ENCODE measurements at regions not wholly inside any gene's neighbourhood (a gene's known extent, or its start where the extent isn't known, plus 50 kb on each side); places are given as distances from the start of the nearest gene placed in this dataset.

GRCh38 chr9:126132746-126133145 is 193.9 kb upstream of the MVB12B start:
- POLR2A ChIA-PET: no interaction called here

DNA sequence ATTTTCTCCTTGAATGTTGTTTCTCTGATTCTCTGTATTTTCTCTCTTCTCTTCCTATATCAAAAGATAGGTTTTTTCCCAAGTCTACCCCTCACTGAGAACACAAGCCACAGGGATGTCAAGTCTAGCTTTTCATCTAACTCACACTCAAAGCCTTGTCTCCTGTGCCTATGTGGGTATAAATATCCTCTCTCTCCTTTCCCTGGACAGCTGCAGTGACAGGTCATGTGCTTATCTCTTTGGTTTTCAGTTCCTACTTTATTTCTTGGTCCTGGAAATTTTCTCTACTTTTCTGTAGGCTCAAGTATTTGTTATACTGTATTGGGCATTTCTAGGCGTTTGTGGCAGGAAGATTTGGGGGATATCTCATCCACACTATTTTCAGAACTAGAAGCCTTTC is 182.4 kb upstream of the MVB12B start:
- Mint-ChIP-seq H3K9me3 (peaks cover 4% of the 10 kb centered on the region), H3K4me3 (no peak overlapping the region), H3K27ac (no peak overlapping the region), H3K27me3 (peaks cover 32% of the 10 kb centered on the region), H3K4me1 (ENCODE audit: low read depth) (peaks cover 4% of the 10 kb centered on the region), H3K36me3 (ENCODE audit: low read depth) (no peaks in the 10 kb centered on the region)
- DNase-seq: no peak
- no peaks in the 10 kb centered on the region for H3K36me3 ChIP-seq (ENCODE audit: insufficient read depth, low read length)
- no peak for ATAC-seq (ENCODE audit: poor library complexity)
- ChIA-PET CTCF (interaction anchor here (0.7 kb wide), 1 partner anchor 44 kb away, joined by 5 read pairs; no protein-coding TSS in a partner anchor), POLR2A (no interaction called here)
- H3K27ac ChIP-seq (ENCODE audit: low read depth in 1 of 2, low read length in 2 of 2): no peak overlapping the region
- peaks cover 5 to 7% of the 10 kb centered on the region in 2 experiments for H3K9me3 ChIP-seq (ENCODE audit: control insufficient read depth in 1 of 2, insufficient read depth in 1 of 2, low read length in 2 of 2)
- no peak overlapping the region for H3K4me3 ChIP-seq (ENCODE audit: low read length)
- H3K4me1 ChIP-seq (ENCODE audit: insufficient read depth, low read length): peaks cover 6% of the 10 kb centered on the region
- intact Hi-C loops (cut with DNase I, micrococcal nuclease): loop anchor here in 1 of 2 experiments (10.0 kb wide), 1 partner anchor 351 kb away; no protein-coding TSS in a partner anchor
- TF ChIP-seq, protein P1, sequence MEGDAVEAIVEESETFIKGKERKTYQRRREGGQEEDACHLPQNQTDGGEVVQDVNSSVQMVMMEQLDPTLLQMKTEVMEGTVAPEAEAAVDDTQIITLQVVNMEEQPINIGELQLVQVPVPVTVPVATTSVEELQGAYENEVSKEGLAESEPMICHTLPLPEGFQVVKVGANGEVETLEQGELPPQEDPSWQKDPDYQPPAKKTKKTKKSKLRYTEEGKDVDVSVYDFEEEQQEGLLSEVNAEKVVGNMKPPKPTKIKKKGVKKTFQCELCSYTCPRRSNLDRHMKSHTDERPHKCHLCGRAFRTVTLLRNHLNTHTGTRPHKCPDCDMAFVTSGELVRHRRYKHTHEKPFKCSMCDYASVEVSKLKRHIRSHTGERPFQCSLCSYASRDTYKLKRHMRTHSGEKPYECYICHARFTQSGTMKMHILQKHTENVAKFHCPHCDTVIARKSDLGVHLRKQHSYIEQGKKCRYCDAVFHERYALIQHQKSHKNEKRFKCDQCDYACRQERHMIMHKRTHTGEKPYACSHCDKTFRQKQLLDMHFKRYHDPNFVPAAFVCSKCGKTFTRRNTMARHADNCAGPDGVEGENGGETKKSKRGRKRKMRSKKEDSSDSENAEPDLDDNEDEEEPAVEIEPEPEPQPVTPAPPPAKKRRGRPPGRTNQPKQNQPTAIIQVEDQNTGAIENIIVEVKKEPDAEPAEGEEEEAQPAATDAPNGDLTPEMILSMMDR (IDR thresholded peaks at IDR 0.05): no peak
- peaks cover 15% of the 10 kb centered on the region in 2 experiments for H3K27me3 ChIP-seq (ENCODE audit: control insufficient read depth in 1 of 2, insufficient read depth in 2 of 2, low read length in 2 of 2)

More at GRCh38 chr9:126132746-126133145, 193.9 kb upstream of the MVB12B start:
- Mint-ChIP-seq H3K27me3 (peaks cover 50% of the 10 kb centered on the region), H3K4me1 (ENCODE audit: low read depth) (no peaks in the 10 kb centered on the region), H3K9me3 (peaks cover 4% of the 10 kb centered on the region), H3K27ac (no peak overlapping the region), H3K36me3 (ENCODE audit: low read depth) (no peaks in the 10 kb centered on the region), H3K4me3 (no peak overlapping the region)
- intact Hi-C loops (cut with DNase I, micrococcal nuclease): no loop called here
- TF ChIP-seq, protein P1 (IDR thresholded peaks at IDR 0.05): no peak
- no peak overlapping the region for H3K27ac ChIP-seq (ENCODE audit: low read depth in 1 of 2, low read length in 2 of 2)
- CTCF ChIA-PET: no interaction called here
- H3K4me1 ChIP-seq (ENCODE audit: insufficient read depth, low read length): no peaks in the 10 kb centered on the region
- peaks cover 4 to 20% of the 10 kb centered on the region in 2 experiments for H3K27me3 ChIP-seq (ENCODE audit: control insufficient read depth in 1 of 2, insufficient read depth in 2 of 2, low read length in 2 of 2)
- ATAC-seq (ENCODE audit: poor library complexity) (no peak), DNase-seq (no peak)
- H3K4me3 ChIP-seq (ENCODE audit: low read length): no peak overlapping the region
- peaks cover 4 to 7% of the 10 kb centered on the region in 2 experiments for H3K9me3 ChIP-seq (ENCODE audit: control insufficient read depth in 1 of 2, insufficient read depth in 1 of 2, low read length in 2 of 2)
- H3K36me3 ChIP-seq (ENCODE audit: insufficient read depth, low read length): no peaks in the 10 kb centered on the region

DNA sequence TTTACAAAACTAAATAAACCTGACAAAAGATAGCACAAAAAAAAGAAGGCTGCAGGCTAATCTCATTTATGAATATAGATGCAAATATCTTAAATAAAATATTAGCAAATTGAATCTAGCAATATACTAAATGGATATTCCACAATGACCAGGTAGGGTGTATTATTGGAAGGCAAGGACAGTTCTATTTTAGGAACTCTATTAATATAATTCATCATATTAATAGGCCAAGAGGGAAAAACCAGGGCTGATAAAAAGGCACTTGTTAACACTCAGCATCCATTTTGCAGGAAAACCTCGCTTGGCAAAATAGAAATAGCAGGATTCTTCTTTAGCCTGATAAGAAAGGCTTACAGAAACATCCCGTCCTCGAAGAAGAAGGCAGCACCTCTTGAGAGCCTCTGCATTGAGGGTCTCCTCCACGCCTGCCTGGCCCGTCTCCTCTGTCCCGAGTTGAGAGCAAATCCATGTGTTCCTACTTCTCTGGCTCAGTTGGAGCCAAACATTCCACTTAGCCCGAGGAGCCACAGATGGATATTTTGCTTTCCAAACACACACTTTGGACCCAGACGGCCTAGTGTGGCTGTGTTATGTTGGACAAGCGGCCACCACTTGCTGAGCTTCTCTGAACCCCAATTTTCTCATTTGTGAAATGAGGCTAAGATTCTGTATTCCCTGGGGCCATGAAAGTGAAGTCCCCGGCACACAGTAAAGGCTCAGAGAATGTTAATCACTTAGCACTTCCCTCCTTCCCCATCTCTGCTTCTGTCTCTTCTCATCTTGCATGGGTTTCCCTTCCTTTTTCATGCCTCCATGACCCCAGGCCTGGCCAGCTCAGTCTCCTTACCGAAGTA is 181.8 kb upstream of the MVB12B start:
- no peak for ATAC-seq (ENCODE audit: poor library complexity)
- Mint-ChIP-seq H3K4me3 (no peak overlapping the region), H3K27ac (no peak overlapping the region), H3K4me1 (ENCODE audit: low read depth) (peaks cover 4% of the 10 kb centered on the region), H3K36me3 (ENCODE audit: low read depth) (no peaks in the 10 kb centered on the region), H3K27me3 (peaks cover 32% of the 10 kb centered on the region), H3K9me3 (no peaks in the 10 kb centered on the region)
- Histone ChIP-seq H3K36me3 (ENCODE audit: insufficient read depth, low read length) (no peaks in the 10 kb centered on the region), H3K27me3 (ENCODE audit: control insufficient read depth in 1 of 2, insufficient read depth in 2 of 2, low read length in 2 of 2) (peaks cover 15% of the 10 kb centered on the region in 2 experiments), H3K4me1 (ENCODE audit: insufficient read depth, low read length) (peaks cover 6% of the 10 kb centered on the region), H3K27ac (ENCODE audit: low read depth in 1 of 2, low read length in 2 of 2) (no peak overlapping the region), H3K4me3 (ENCODE audit: low read length) (no peak overlapping the region), H3K9me3 (ENCODE audit: control insufficient read depth in 1 of 2, insufficient read depth in 1 of 2, low read length in 2 of 2) (peaks cover 5 to 7% of the 10 kb centered on the region in 2 experiments)
- TF ChIP-seq, protein P1 (IDR thresholded peaks at IDR 0.05): no peak
- no peak for DNase-seq
- intact Hi-C loops (cut with DNase I, micrococcal nuclease): loop anchor here in 1 of 2 experiments (10.0 kb wide), 1 partner anchor 350 kb away; no protein-coding TSS in a partner anchor
- ChIA-PET POLR2A (no interaction called here), CTCF (no interaction called here)
